Loucy (cell line): ENCODE measurements at regions not wholly inside any gene's neighbourhood (a gene's known extent, or its start where the extent isn't known, plus 50 kb on each side); places are given as distances from the start of the nearest gene placed in this dataset.
"Not testable (repeated sequence)": the region's sequence is repeated elsewhere in the genome, so short reads cannot be mapped to it uniquely, and the experiment has no call there.

Experiments
- H2AFZ ChIP-seq: fragments of 200-600 bp; sonication (generic); 2 replicates; pipeline ENCODE4 v1.6.0; 2016; ENCODE audit warnings: antibody characterized with exemption, mild to moderate bottlenecking, low read length, moderate library complexity
- H3F3A ChIP-seq: fragments of 200-600 bp; 2 replicates; pipeline ENCODE4 v1.6.0; 2016; ENCODE audit warnings: antibody characterized with exemption, low read depth, mild to moderate bottlenecking
- H3K27me3 ChIP-seq: fragments of 200-600 bp; sonication (generic); 2 replicates; pipeline ENCODE4 v1.6.1; 2014; ENCODE audit warnings: low read length, mild to moderate bottlenecking; ENCODE audit not compliant: insufficient read depth, poor library complexity, severe bottlenecking
- H3K36me3 ChIP-seq: fragments of 200-600 bp; sonication (generic); 2 replicates; pipeline ENCODE4 v1.6.1; 2016; ENCODE audit warnings: low read length; ENCODE audit not compliant: insufficient read depth
- H3K4me1 ChIP-seq: fragments of 200-600 bp; sonication (generic); 2 replicates; pipeline ENCODE4 v1.5.1; 2014; ENCODE audit warnings: low read length, mild to moderate bottlenecking; ENCODE audit not compliant: insufficient read depth, poor library complexity, severe bottlenecking
- H3K4me2 ChIP-seq: fragments of 200-600 bp; sonication (generic); 2 replicates; pipeline ENCODE4 v1.6.0; 2014; ENCODE audit warnings: antibody characterized with exemption, low read length, low read depth, mild to moderate bottlenecking; ENCODE audit not compliant: poor library complexity, severe bottlenecking
- H3K4me3 ChIP-seq: fragments of 200-600 bp; sonication (generic); 2 replicates; pipeline ENCODE4 v1.5.1; 2014; ENCODE audit warnings: low read length, mild to moderate bottlenecking, mixed read lengths; ENCODE audit not compliant: poor library complexity, severe bottlenecking
- H3K79me2 ChIP-seq: fragments of 200-600 bp; sonication (generic); 2 replicates; pipeline ENCODE4 v1.6.1; 2014; ENCODE audit warnings: low read length; ENCODE audit not compliant: insufficient read depth
- H3K9ac ChIP-seq: fragments of 200-600 bp; sonication (generic); 2 replicates; pipeline ENCODE4 v1.6.0; 2014; ENCODE audit warnings: mild to moderate bottlenecking, low read depth, low read length, moderate library complexity; ENCODE audit not compliant: poor library complexity, severe bottlenecking
- H3K9me2 ChIP-seq: fragments of 200-600 bp; sonication (generic); replicated peaks from 2 replicates; pipeline ENCODE4 v1.6.1; 2016; ENCODE audit warnings: low read depth, low read length, mixed read lengths
- H3K9me3 ChIP-seq: fragments of 200-600 bp; sonication (generic); 2 replicates; pipeline ENCODE4 v1.6.1; 2014; ENCODE audit warnings: mild to moderate bottlenecking, antibody characterized with exemption, low read length, low read depth; ENCODE audit not compliant: insufficient read depth
- H4K20me1 ChIP-seq: fragments of 200-600 bp; sonication (generic); 2 replicates; pipeline ENCODE4 v1.6.0; 2014; ENCODE audit warnings: antibody characterized with exemption, low read length, mild to moderate bottlenecking; ENCODE audit not compliant: insufficient read depth, poor library complexity, severe bottlenecking
- EZH2phosphoT487 ChIP-seq: fragments of 200-600 bp; IDR thresholded peaks from 2 replicates; pipeline ENCODE4 v1.6.1; 2018; ENCODE audit warnings: antibody characterized with exemption, mild to moderate bottlenecking, moderate library complexity, borderline replicate concordance
- TF ChIP-seq, protein P1 (sequence below): fragments of 200-600 bp; sonication (generic); conservative IDR thresholded peaks from 2 replicates; pipeline ENCODE4 v1.5.1; 2014; ENCODE audit warnings: mild to moderate bottlenecking, antibody characterized with exemption, low read length

DNA sequence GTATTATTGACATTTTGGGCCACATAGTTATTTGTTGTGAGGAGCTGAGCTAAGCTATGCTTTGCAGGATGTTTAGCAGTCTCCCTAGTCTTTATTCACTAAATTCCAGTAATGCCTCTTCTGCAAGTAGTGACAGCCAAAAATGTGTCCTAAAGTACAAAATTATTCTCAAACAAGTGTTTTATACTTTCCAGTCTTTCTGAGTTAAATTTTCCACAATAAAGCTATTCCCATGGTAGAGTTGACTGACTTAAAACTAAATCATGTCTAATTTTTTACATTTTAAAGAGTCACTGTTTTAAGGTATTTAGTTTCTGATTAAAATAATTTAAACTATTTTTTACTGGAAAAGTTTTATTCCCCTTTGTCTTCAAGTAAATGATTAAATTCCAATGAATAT lies 717.8 kb upstream of the HS3ST5 start:
- Histone ChIP-seq H3K79me2 (no peaks in the 10 kb centered on the region), H3K4me2 (no peak overlapping the region), H3K36me3 (no peaks in the 10 kb centered on the region), H3K9me2 (no peaks in the 10 kb centered on the region), H3F3A (no peaks in the 10 kb centered on the region), H4K20me1 (no peaks in the 10 kb centered on the region), H3K9me3 (no peaks in the 10 kb centered on the region), H3K4me3 (no peak overlapping the region), H3K4me1 (no peaks in the 10 kb centered on the region), H3K9ac (no peak overlapping the region), H3K27me3 (no peaks in the 10 kb centered on the region), H2AFZ (no peak overlapping the region)
- TF ChIP-seq, protein P1, sequence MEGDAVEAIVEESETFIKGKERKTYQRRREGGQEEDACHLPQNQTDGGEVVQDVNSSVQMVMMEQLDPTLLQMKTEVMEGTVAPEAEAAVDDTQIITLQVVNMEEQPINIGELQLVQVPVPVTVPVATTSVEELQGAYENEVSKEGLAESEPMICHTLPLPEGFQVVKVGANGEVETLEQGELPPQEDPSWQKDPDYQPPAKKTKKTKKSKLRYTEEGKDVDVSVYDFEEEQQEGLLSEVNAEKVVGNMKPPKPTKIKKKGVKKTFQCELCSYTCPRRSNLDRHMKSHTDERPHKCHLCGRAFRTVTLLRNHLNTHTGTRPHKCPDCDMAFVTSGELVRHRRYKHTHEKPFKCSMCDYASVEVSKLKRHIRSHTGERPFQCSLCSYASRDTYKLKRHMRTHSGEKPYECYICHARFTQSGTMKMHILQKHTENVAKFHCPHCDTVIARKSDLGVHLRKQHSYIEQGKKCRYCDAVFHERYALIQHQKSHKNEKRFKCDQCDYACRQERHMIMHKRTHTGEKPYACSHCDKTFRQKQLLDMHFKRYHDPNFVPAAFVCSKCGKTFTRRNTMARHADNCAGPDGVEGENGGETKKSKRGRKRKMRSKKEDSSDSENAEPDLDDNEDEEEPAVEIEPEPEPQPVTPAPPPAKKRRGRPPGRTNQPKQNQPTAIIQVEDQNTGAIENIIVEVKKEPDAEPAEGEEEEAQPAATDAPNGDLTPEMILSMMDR: no peak
- no peak for TF ChIP-seq EZH2phosphoT487

DNA sequence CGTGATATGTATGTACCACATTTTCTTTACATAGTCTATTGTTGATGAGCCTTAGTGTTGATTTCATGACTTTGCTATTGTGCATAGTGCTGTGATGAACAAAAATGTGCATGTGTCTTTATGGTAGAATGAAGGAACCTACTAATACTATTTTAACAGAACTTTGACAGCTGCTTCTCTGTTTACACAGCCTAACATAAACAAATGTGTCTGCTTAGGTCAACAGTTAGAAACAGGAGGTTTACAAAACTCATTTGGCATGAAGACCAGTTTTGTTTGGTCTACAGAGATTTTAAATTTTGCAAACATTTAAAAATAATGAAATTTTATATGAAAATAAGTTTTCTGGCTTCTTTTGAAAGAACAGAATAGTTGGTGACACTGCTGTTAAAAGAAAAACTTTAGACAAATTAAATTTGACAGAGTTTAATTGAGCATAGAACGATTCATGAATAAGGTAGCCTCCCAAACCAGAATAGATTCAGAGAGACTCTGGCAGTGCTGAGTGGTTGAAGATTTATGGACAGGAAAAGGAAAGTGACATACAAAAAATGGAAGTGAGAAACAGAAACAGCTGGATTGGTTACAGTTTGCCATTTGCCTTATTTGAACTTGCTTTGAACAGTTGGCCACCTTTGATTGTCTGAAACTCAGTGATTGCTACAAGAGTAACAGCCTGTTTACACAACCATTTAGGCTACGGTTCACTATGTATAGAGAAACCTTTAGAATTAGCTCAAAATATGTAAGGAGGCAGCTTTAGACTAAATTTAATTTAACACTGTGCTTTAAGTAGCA lies 715.8 kb upstream of the HS3ST5 start:
- H3K9me2 ChIP-seq: no peaks in the 10 kb centered on the region
- H3F3A ChIP-seq: no peaks in the 10 kb centered on the region
- H3K4me1 ChIP-seq: no peaks in the 10 kb centered on the region
- no peak overlapping the region for H3K4me2 ChIP-seq
- no peaks in the 10 kb centered on the region for H3K36me3 ChIP-seq
- H3K27me3 ChIP-seq: no peaks in the 10 kb centered on the region
- no peak overlapping the region for H3K4me3 ChIP-seq
- H4K20me1 ChIP-seq: no peaks in the 10 kb centered on the region
- H3K9ac ChIP-seq: no peak overlapping the region
- H3K9me3 ChIP-seq: no peaks in the 10 kb centered on the region
- TF ChIP-seq, protein P1: no peak
- TF ChIP-seq EZH2phosphoT487: no peak
- no peaks in the 10 kb centered on the region for H3K79me2 ChIP-seq
- H2AFZ ChIP-seq: no peak overlapping the region

DNA sequence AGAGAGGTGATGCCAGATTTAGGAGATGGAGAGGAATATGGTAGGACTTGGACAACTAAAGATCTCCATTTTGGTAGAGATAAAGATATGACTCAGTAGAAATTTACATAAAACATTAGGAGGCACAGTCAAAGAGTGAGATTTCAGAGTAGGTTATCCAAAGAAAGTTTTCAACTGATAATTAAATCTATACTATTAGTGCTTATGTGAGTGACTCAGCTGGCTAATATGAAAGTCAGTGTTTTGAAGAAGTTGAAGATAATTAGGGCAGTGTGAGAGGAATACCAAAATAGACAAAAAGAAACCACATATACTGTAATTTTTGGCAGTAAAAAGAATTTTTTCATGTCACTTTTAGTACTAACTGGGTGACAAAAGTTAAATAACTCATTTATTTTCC lies 712.8 kb upstream of the HS3ST5 start:
- Histone ChIP-seq H3K4me1 (no peaks in the 10 kb centered on the region), H3K4me3 (no peak overlapping the region), H3K79me2 (no peaks in the 10 kb centered on the region), H3K4me2 (no peak overlapping the region), H3F3A (no peaks in the 10 kb centered on the region), H3K36me3 (no peaks in the 10 kb centered on the region), H3K9me3 (no peaks in the 10 kb centered on the region), H3K9ac (no peak overlapping the region), H4K20me1 (no peaks in the 10 kb centered on the region), H3K27me3 (no peaks in the 10 kb centered on the region), H3K9me2 (no peaks in the 10 kb centered on the region), H2AFZ (no peak overlapping the region)
- TF ChIP-seq EZH2phosphoT487: no peak
- TF ChIP-seq, protein P1: no peak

DNA sequence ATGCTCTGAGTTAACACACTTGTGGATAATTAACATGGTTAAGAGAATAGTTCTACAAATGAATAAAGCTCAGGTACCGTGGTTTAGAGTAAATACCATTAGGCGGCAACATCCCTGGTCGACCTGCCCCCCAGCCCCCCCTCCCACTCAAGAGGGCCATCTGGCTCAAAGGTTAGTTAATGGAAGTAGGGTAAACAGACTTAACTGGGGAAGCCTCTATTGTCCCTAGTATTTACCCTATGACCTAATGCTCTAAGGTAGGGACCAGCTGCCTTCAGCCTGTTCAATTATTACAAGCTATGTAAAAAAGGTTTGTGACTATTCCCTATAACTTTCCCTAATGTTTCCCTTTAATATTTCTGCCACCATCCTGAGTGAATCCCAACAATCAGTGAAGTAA lies 711.4 kb upstream of the HS3ST5 start:
- H3K36me3 ChIP-seq, H3K4me3 ChIP-seq, H3K4me2 ChIP-seq, H3K9me3 ChIP-seq, H4K20me1 ChIP-seq, H3K79me2 ChIP-seq, H3F3A ChIP-seq, H3K9me2 ChIP-seq, H3K27me3 ChIP-seq, H3K4me1 ChIP-seq, H2AFZ ChIP-seq, H3K9ac ChIP-seq: not testable (repeated sequence)
